H1 (cell line): ENCODE measurements at regions not wholly inside any gene's neighbourhood (a gene's known extent, or its start where the extent isn't known, plus 50 kb on each side); places are given as distances from the start of the nearest gene placed in this dataset.
A peak's percentile ranks its signal among the peaks of the same experiment; 100 is the strongest.

Experiments
- CTCF ChIA-PET: fragments of 300-600 bp; sonication (Branson Sonifier 250); formaldehyde crosslinking; loops from one replicate; lab custom pipeline; 2021; ENCODE audit not compliant: partially characterized antibody; lab: Charles Lee
- POLR2A ChIA-PET: fragments of 300-600 bp; sonication (Branson Sonifier 250); formaldehyde crosslinking; loops from one replicate; lab custom pipeline; 2021; ENCODE audit warnings: inconsistent platforms; ENCODE audit not compliant: partially characterized antibody; lab: Charles Lee
- DNase-seq, 2 experiments: peaks; one replicate each; pipeline versions ENCODE4 v3.0.0 to v3.0.0-alpha.2; 2010 to 2022; ENCODE audit warnings: low spot score in 2 of 2, low read depth in 1 of 2, mixed read lengths in 1 of 2
- FAIRE-seq: peaks from 2 replicates; lab custom pipeline; 2011; peaks lifted over from hg19 to GRCh38; lab: Jason Lieb, UNC
- H2AFZ ChIP-seq: 2 replicates; pipeline ENCODE4 v1.8.1; 2012; ENCODE audit warnings: low read length, inconsistent platforms
- H2AK5ac ChIP-seq: 2 replicates; pipeline ENCODE4 v1.6.1; 2013; ENCODE audit warnings: low read depth, low read length
- H2BK120ac ChIP-seq: replicated peaks from 2 replicates; pipeline ENCODE3; 2013; ENCODE audit warnings: low read depth, low read length, inconsistent platforms
- H2BK12ac ChIP-seq: 2 replicates; pipeline ENCODE4 v1.6.1; 2013; ENCODE audit warnings: low read depth, low read length
- H2BK15ac ChIP-seq: 2 replicates; pipeline ENCODE4 v1.6.1; 2013; ENCODE audit warnings: low read length
- H2BK20ac ChIP-seq: 2 replicates; pipeline ENCODE4 v1.6.1; 2013; ENCODE audit warnings: low read length
- H2BK5ac ChIP-seq: 2 replicates; pipeline ENCODE4 v1.6.1; 2013; ENCODE audit warnings: low read depth, low read length
- H3K14ac ChIP-seq: 2 replicates; pipeline ENCODE4 v1.6.1; 2013; ENCODE audit warnings: inconsistent platforms; ENCODE audit not compliant: insufficient read length
- H3K18ac ChIP-seq: 2 replicates; pipeline ENCODE4 v1.6.1; 2013; ENCODE audit warnings: low read length; ENCODE audit errors: extremely low read depth
- H3K23ac ChIP-seq: 2 replicates; pipeline ENCODE4 v1.6.1; 2013; ENCODE audit warnings: inconsistent platforms; ENCODE audit not compliant: insufficient read length
- H3K23me2 ChIP-seq: 2 replicates; pipeline ENCODE4 v1.6.1; 2013; ENCODE audit warnings: low read depth, low read length
- H3K27ac ChIP-seq: 2 replicates; pipeline ENCODE4 v1.6.1; 2011; ENCODE audit warnings: low read depth, low read length, inconsistent platforms
- H3K27me3 ChIP-seq, 4 experiments: replicated peaks in 1 of 4; 1 replicate in 1 of 4; 2 replicates in 3 of 4; pipeline versions ENCODE4 v1.6.1 to v1.8.1; 2011 to 2013; ENCODE audit warnings: low read length in 3 of 4, mild to moderate bottlenecking in 3 of 4, inconsistent platforms in 2 of 4, mixed read lengths in 2 of 4, moderate library complexity in 1 of 4; ENCODE audit not compliant: control insufficient read depth in 3 of 4, insufficient read depth in 3 of 4; ENCODE audit errors: extremely low read depth in 1 of 4
- H3K36me3 ChIP-seq, 4 experiments: 2 replicates each; pipeline versions ENCODE4 v1.6.1 to v1.8.1; 2011 to 2013; ENCODE audit warnings: mild to moderate bottlenecking in 4 of 4, low read length in 3 of 4, moderate library complexity in 2 of 4, control low read depth in 1 of 4, inconsistent platforms in 1 of 4; ENCODE audit not compliant: insufficient read depth in 4 of 4, control insufficient read depth in 2 of 4
- H3K4ac ChIP-seq: replicated peaks from 2 replicates; pipeline ENCODE3; 2013; ENCODE audit warnings: low read length, low read depth, mixed read lengths, inconsistent platforms; ENCODE audit not compliant: insufficient read length
- H3K4me1 ChIP-seq, 4 experiments: replicated peaks in 1 of 4; 1 replicate in 1 of 4; 2 replicates in 3 of 4; pipeline versions ENCODE4 v1.6.1 to v1.8.1; 2011 to 2013; ENCODE audit warnings: low read length in 3 of 4, inconsistent platforms in 2 of 4, mixed read lengths in 1 of 4; ENCODE audit not compliant: insufficient read depth in 4 of 4, control insufficient read depth in 3 of 4
- H3K4me2 ChIP-seq, 2 experiments: 2 replicates each; pipeline versions ENCODE4 v1.6.1 to v1.8.1; 2011 to 2013; ENCODE audit warnings: low read depth in 2 of 2, low read length in 2 of 2, control low read depth in 1 of 2, inconsistent platforms in 1 of 2, mild to moderate bottlenecking in 1 of 2; ENCODE audit not compliant: insufficient read depth in 1 of 2
- H3K4me3 ChIP-seq, 4 experiments: fragments of 200-600, 300-600 bp in 1 of 4; sonication (generic), shearing (Covaris generic), sonication (Bioruptor Twin) in 1 of 4; 2 replicates each; pipeline versions ENCODE4 v1.5.1 to v1.8.1; 2011 to 2016; ENCODE audit warnings: low read length in 4 of 4, low read depth in 3 of 4, control low read depth in 2 of 4, inconsistent platforms in 2 of 4, mild to moderate bottlenecking in 2 of 4, mixed read lengths in 1 of 4, moderate library complexity in 1 of 4; ENCODE audit not compliant: insufficient read depth in 2 of 4; ENCODE audit errors: extremely low read depth in 1 of 4
- H3K56ac ChIP-seq: replicated peaks from 2 replicates; pipeline ENCODE3; 2013; ENCODE audit warnings: low read depth, mild to moderate bottlenecking, mixed read lengths, low read length, inconsistent platforms; ENCODE audit not compliant: insufficient read length
- H3K79me1 ChIP-seq: 2 replicates; pipeline ENCODE4 v1.6.1; 2013; ENCODE audit warnings: low read depth, low read length, control low read depth
- H3K79me2 ChIP-seq, 2 experiments: 2 replicates each; pipeline versions ENCODE4 v1.6.1 to v1.8.1; 2012 to 2013; ENCODE audit warnings: low read length in 2 of 2, mild to moderate bottlenecking in 2 of 2, inconsistent platforms in 1 of 2; ENCODE audit not compliant: insufficient read depth in 2 of 2, control insufficient read depth in 1 of 2
- H3K9ac ChIP-seq, 4 experiments: replicated peaks in 1 of 4; 1 replicate in 1 of 4; 2 replicates in 3 of 4; pipeline versions ENCODE4 v1.6.1 to v1.8.1; 2011 to 2013; ENCODE audit warnings: low read depth in 3 of 4, low read length in 3 of 4, control low read depth in 2 of 4, mild to moderate bottlenecking in 2 of 4, moderate library complexity in 2 of 4, inconsistent platforms in 1 of 4; ENCODE audit errors: extremely low read depth in 1 of 4
- H3K9me3 ChIP-seq, 2 experiments: 2 replicates each; pipeline versions ENCODE4 v1.6.1 to v1.8.1; 2012 to 2013; ENCODE audit warnings: mild to moderate bottlenecking in 2 of 2, moderate library complexity in 2 of 2, control low read depth in 1 of 2, inconsistent platforms in 1 of 2, low read depth in 1 of 2, low read length in 1 of 2, mixed read lengths in 1 of 2; ENCODE audit not compliant: insufficient read depth in 2 of 2
- H4K20me1 ChIP-seq, 2 experiments: replicated peaks in 1 of 2; 2 replicates each; pipeline versions ENCODE3 to v1.8.1; 2011 to 2013; ENCODE audit warnings: inconsistent platforms in 2 of 2, low read length in 2 of 2, mild to moderate bottlenecking in 1 of 2; ENCODE audit not compliant: insufficient read depth in 2 of 2, control insufficient read depth in 1 of 2
- H4K5ac ChIP-seq: 2 replicates; pipeline ENCODE4 v1.6.1; 2013; ENCODE audit warnings: low read length, low read depth, mixed read lengths, inconsistent platforms; ENCODE audit not compliant: insufficient read length
- H4K8ac ChIP-seq: 2 replicates; pipeline ENCODE4 v1.8.0; 2013; ENCODE audit warnings: mild to moderate bottlenecking, moderate library complexity, low read length, inconsistent platforms; ENCODE audit not compliant: insufficient read depth; ENCODE audit errors: extremely low read depth
- H4K91ac ChIP-seq: replicated peaks from 2 replicates; pipeline ENCODE3; 2013; ENCODE audit warnings: low read length, mixed read lengths, inconsistent platforms; ENCODE audit not compliant: insufficient read length
- BRCA1 ChIP-seq: IDR thresholded peaks from 2 replicates; pipeline ENCODE4 v1.6.1; 2012; ENCODE audit warnings: low read depth, low read length, improper control_type of control experiment
- CBX5 ChIP-seq: fragments of 300-800, 300-1000 bp; sonication (generic); IDR thresholded peaks from 2 replicates; pipeline ENCODE4 v1.7.1; 2016; ENCODE audit warnings: antibody characterized with exemption, low read length, low read depth
- EGR1 ChIP-seq: IDR thresholded peaks from 2 replicates; pipeline ENCODE4 v1.6.1; 2011; ENCODE audit warnings: low read depth, low read length, borderline replicate concordance
- EZH2 ChIP-seq: fragments of 200-600 bp; sonication (generic); IDR thresholded peaks from 2 replicates; pipeline ENCODE4 v1.7.1; 2012; ENCODE audit warnings: low read depth, mild to moderate bottlenecking, moderate library complexity, low read length, inconsistent platforms; ENCODE audit not compliant: severe bottlenecking
- JUND ChIP-seq: IDR thresholded peaks from 2 replicates; pipeline ENCODE4 v1.6.1; 2011; ENCODE audit warnings: mild to moderate bottlenecking, improper control_type of control experiment, low read length
- KDM5A ChIP-seq: fragments of 200-600 bp; IDR thresholded peaks from 2 replicates; pipeline ENCODE4 v1.7.1; 2012; ENCODE audit warnings: mild to moderate bottlenecking, low read length, inconsistent platforms, mixed read lengths
- RAD21 ChIP-seq, 2 experiments: IDR thresholded peaks in 1 of 2; conservative IDR thresholded peaks in 1 of 2; 2 replicates each; pipeline ENCODE4 v1.6.1; 2011; ENCODE audit warnings: low read depth in 2 of 2, low read length in 2 of 2, improper control_type of control experiment in 1 of 2, inconsistent platforms in 1 of 2, mild to moderate bottlenecking in 1 of 2, moderate library complexity in 1 of 2
- SAP30 ChIP-seq: fragments of 300-600 bp; sonication (generic); IDR thresholded peaks from 2 replicates; pipeline ENCODE4 v1.7.1; 2012; ENCODE audit warnings: low read length, moderate library complexity, mild to moderate bottlenecking, inconsistent platforms; ENCODE audit not compliant: insufficient read depth, insufficient replicate concordance
- SIN3A ChIP-seq, 2 experiments: IDR thresholded peaks in 1 of 2; conservative IDR thresholded peaks in 1 of 2; 2 replicates each; pipeline ENCODE4 v1.6.1; 2011 to 2012; ENCODE audit warnings: low read length in 2 of 2, improper control_type of control experiment in 1 of 2, low read depth in 1 of 2, mild to moderate bottlenecking in 1 of 2
- TBP ChIP-seq: IDR thresholded peaks from 2 replicates; pipeline ENCODE4 v1.6.1; 2011; ENCODE audit warnings: low read depth, low read length, improper control_type of control experiment
- YY1 ChIP-seq: IDR thresholded peaks from 2 replicates; pipeline ENCODE4 v1.6.1; 2011; ENCODE audit warnings: low read depth, mild to moderate bottlenecking, low read length
- ZNF274 ChIP-seq: IDR thresholded peaks from 2 replicates; pipeline ENCODE4 v1.7.0; 2012; ENCODE audit warnings: low read length, borderline replicate concordance; ENCODE audit errors: extremely low read depth
- WGBS, 2 experiments: shearing (Covaris generic) in 1 of 2; methylation state at CpG; one replicate each; pipeline versions ENCODE4 v1.1.6 to v1.1.7; 2013 to 2015; ENCODE audit warnings: low lambda C conversion rate in 2 of 2, mixed read lengths in 2 of 2, inconsistent platforms in 1 of 2, low coverage in 1 of 2, missing lambda C conversion rate in 1 of 2; ENCODE audit not compliant: insufficient replicate concordance in 2 of 2, insufficient coverage in 1 of 2, insufficient read length in 1 of 2; ENCODE audit errors: extremely low coverage in 1 of 2, missing lambda C conversion rate in 1 of 2; 5-methylcytosine and 5-hydroxymethylcytosine counted together

GRCh38 chr3:153095441-153095840, 66.6 kb upstream of the RAP2B start:
- Histone ChIP-seq H2BK15ac (no peak overlapping the region), H3K56ac (no peak overlapping the region), H3K4me1 (peaks cover 0 to 10% (median 7%) of the 10 kb centered on the region in 4 experiments; a peak in 5 of 7 replicates), H2AK5ac (no peak overlapping the region), H2BK120ac (peak overlapping the region; percentile 48), H3K79me1 (no peaks in the 10 kb centered on the region), H2BK5ac (no peak overlapping the region), H3K27me3 (peaks cover 0 to 1% (median 0%) of the 10 kb centered on the region in 4 experiments; a peak in 1 of 7 replicates), H2BK20ac (0 out of 2 replicates have a peak overlapping the region, but pooled peaks have one; percentile 64), H3K23me2 (no peaks in the 10 kb centered on the region), H4K8ac (no peak overlapping the region), H3K18ac (no peak overlapping the region), H3K9ac (no peak overlapping the region), H3K36me3 (no peaks in the 10 kb centered on the region), H3K27ac (no peak overlapping the region), H2BK12ac (no peak overlapping the region), H3K23ac (no peak overlapping the region), H4K91ac (no peak overlapping the region), H3K4me3 (no peak overlapping the region), H3K14ac (no peak overlapping the region), H3K79me2 (no peaks in the 10 kb centered on the region), H3K4me2 (no peak overlapping the region), H2AFZ (no peak overlapping the region), H4K20me1 (no peaks in the 10 kb centered on the region), H3K9me3 (no peaks in the 10 kb centered on the region), H4K5ac (no peak overlapping the region), H3K4ac (no peak overlapping the region)
- DNase-seq, result no peak
- ChIA-PET POLR2A (no interaction called here), CTCF (no interaction called here)
- TF ChIP-seq SAP30 (no peak), SIN3A (conservative IDR thresholded peaks at IDR 0.05 in 1 of 2, IDR thresholded peaks at IDR 0.05 in 1 of 2; ENCODE audit: low read depth in 1 of 2, low read length in 2 of 2) (no peak), EZH2 (no peak), RAD21 (IDR thresholded peaks at IDR 0.05 in 1 of 2, conservative IDR thresholded peaks at IDR 0.05 in 1 of 2; ENCODE audit: low read depth in 2 of 2, low read length in 2 of 2) (no peak), KDM5A (no peak), JUND (no peak), TBP (no peak), YY1 (no peak), ZNF274 (no peak), BRCA1 (no peak), EGR1 (no peak), CBX5 (no peak)
- WGBS, 2 experiments, result 93% methylated on average over 1 of the region's 1 CpG; no CpG with 5 or more reads in 1 of the 2 experiments
- no peak for FAIRE-seq
